ENCODE measurements at regions not wholly inside any gene's neighbourhood (a gene's known extent, or its start where the extent isn't known, plus 50 kb on each side); places are given as distances from the start of the nearest gene placed in this dataset.

GRCh38 chr10:78915190-78915518, 153.6 kb upstream of the ZMIZ1 start:
- DNase-seq: no peak

- DNase-seq: no peak
These were observed 152.5 kb upstream of the ZMIZ1 start for GRCh38 chr10:78916227-78916626.

DNA sequence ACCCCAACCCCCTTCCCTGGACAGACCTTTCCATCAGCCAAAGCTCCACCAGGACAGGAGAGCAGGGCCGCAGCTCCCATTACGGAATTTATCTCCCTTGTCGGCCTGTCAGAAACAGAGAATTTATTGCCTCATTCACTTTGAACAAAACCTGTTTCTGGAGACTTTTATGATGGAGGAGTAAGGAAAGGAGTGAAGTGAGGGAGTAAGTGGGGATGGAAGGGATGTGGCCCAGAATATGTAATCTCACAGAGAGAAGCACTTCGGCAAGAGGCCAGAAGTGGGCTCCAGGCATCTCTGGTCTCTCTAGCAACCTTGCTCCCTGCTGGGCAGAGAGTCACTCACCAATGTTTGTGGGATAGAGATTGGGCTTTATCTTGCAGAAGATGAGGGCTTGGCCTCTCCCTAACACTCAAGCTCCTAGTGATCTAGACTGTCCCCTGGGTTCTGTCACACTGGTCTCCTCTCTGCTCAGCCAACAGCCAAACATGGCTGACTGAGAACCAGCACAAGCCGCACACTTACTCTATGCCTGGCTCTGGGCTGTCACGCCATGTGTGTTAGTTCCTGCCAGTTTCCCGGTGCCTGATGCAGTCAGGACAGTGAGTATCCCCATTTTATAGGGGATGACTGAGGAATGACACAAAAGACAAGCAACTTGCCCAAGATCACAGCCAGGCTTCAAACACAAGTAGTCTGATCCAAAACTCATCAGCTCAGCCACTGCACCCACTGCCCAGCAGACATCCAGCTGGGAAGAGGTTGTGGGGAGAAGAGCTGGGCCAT, 149.4 kb upstream of the ZMIZ1 start:
- DNase-seq: peak; percentile 8

DNA sequence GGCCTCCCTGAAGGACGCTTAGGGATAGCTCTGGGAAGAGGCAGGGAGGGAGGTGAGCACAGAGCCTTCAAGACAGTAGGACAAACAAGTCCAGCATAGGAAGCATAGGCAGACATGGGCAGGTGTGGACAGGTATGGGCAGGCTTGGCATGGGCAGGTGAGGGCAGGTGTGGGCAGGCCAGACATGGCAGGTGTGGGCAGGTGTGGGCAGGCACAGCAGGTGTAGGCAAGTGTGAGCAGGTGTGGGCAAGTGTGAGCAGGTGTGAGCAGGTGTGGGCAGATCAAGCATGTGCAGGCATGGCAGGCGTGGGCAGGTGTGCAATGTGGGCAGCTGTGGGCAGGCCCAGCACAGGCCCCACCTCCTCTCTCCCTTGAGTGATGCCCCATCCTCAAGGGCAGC, 148.8 kb upstream of the ZMIZ1 start:
- no peak for DNase-seq

DNA sequence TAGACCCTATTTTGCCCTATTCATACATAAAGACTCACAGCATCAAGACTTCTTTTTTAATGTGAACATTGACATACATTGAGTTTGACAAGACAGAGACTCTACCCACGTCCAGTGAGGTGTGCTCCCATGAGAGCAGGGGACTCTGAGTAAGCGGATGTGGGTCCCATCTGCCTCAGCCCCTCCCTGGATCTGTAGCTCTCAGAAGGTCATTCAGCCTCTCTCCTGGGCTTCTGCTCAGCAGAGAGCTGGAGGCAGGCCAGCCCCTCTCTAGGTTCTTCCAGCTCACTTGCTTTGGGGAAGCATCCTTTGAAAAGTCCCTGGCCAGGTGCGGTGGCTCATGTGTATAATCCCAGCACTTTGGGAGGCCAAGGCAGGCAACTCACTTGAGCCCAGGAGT, 146.9 kb upstream of the ZMIZ1 start:
- DNase-seq: peak; percentile 18

DNA sequence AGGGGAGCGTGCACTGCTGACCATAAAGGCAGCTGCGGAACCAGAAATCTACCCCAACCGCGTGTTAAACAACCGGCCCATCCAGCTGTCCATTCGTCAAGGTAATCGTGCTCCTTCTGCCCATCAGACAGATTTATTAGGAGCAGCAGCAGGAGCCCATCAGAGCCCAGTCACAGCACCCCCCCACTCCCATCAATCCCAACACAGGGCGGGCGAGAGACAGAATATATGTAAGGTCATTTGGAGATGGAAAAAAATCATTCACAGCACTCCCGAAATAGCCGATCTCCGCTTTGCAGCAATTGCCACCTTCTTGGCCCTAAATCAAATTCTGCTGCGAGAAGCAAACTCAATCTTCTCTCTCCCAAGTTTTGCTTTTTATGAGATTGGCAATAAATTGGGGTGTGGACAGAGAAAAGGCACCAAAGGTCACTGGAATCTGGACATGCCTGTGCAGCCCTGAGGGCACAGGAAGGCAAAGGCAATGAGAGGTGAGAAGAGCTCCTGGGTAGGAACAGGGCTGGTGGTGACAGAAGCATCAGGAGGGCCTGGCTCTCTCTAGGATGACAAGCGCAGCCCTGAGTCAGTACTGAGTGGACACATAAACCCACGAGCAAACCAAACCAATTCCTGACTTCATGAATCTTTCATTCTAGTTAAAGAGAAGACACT, 145.0 kb upstream of the ZMIZ1 start:
- DNase-seq: no peak

GRCh38 chr10:78924319-78925003, 144.3 kb upstream of the ZMIZ1 start:
- no peak for DNase-seq

GRCh38 chr10:78925275-78925674, 143.5 kb upstream of the ZMIZ1 start:
- DNase-seq: no peak

- no peak for DNase-seq
These were observed 142.9 kb upstream of the ZMIZ1 start for GRCh38 chr10:78925800-78926319.

- no peak for DNase-seq
These were observed 141.3 kb upstream of the ZMIZ1 start for GRCh38 chr10:78927257-78927995.

GRCh38 chr10:78928330-78928729, 140.4 kb upstream of the ZMIZ1 start:
- DNase-seq: no peak

- no peak for DNase-seq
These were observed 139.2 kb upstream of the ZMIZ1 start for GRCh38 chr10:78929541-78929940.

GRCh38 chr10:78931321-78932053, 137.3 kb upstream of the ZMIZ1 start:
- DNase-seq: no peak

DNA sequence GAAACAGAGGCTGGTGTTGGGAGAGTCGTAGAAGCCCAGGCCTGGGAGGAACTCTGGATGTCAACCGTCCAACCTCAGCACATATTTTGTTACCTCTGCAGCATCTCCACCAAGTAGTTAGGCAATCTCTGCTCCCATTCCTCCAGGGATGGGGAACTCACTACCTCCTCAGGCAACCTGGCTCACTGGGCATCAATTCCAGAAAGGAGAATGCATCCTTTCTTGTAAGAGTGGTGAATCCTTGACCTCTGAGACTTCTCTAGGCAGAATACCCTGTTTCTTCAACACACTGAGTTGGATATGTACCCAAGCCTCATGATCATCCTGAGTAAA, 136.7 kb upstream of the ZMIZ1 start:
- DNase-seq: no peak

- no peak for DNase-seq
These were observed 135.9 kb upstream of the ZMIZ1 start for GRCh38 chr10:78932861-78933260.

- DNase-seq: no peak
These were observed 134.8 kb upstream of the ZMIZ1 start for GRCh38 chr10:78933828-78934531.

- no peak for DNase-seq
These were observed 134.3 kb upstream of the ZMIZ1 start for GRCh38 chr10:78934532-78934898.

GRCh38 chr10:78934994-78935602, 133.7 kb upstream of the ZMIZ1 start:
- no peak for DNase-seq

GRCh38 chr10:78935697-78936407, 132.9 kb upstream of the ZMIZ1 start:
- DNase-seq: no peak

DNA sequence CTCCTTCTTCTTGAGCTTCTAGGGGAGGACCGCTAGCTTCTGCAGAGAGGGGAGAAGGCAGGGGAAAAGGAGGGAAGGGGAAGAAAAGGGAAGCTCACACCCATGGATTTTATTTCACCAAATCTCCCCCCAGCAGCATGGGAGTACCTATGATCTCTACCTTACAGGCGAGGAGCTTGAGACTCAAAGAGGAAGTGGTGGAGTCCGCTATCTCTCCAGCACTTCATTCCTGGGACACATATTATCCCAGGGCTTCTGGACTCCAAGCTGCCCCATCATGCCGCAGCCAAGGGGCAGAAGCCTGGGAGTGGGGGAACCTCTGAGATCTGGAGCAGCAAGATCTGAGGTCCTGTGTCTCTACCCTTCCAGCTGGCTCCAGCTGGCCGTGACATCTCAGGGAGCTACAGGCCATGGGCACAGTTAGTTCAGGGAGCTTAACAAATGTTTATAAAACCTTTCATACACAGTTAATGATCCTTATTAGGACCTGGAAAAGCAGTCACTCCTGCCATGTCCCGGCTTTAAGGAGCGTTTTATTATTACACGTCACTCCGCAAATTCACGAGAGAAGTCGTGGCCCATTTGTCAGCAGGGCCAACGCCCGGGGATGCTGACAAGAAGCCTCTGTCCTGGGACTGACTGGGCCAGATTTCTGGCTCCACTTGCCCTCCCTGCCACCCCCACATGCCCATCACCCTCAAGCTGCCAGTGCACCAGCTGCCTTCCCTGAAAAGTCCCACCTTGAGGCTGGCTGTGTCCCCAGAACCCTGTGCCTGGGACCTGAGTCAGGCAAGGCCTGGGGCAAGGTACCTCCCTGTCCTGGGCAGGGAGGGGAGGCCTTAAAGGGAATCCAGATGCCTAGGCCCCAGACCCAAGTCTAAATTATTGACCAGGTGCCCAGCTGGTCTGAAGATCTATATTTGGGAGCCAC, 132.1 kb upstream of the ZMIZ1 start:
- DNase-seq: no peak
